Upper lobe of right lung (tissue), 1 donor: ENCODE measurements at regions not wholly inside any gene's neighbourhood (a gene's known extent, or its start where the extent isn't known, plus 50 kb on each side); places are given as distances from the start of the nearest gene placed in this dataset.

ENCODE experiments used
- ATAC-seq: fragments of 200-7000 bp; cut with Tn5 transposase; one replicate; pipeline ENCODE4 v1.9.1; 2020; ENCODE audit warnings: mild to moderate bottlenecking, moderate library complexity
- DNase-seq: peaks from one replicate; pipeline ENCODE4 v3.0.0-alpha.2; 2020
- H3K27ac ChIP-seq: fragments of 200-600 bp; one replicate; pipeline ENCODE4 v1.8.0; 2022
- H3K27me3 ChIP-seq: fragments of 200-600 bp; one replicate; pipeline ENCODE4 v1.8.0; 2022; ENCODE audit warnings: mild to moderate bottlenecking
- H3K36me3 ChIP-seq: fragments of 200-600 bp; one replicate; pipeline ENCODE4 v1.8.0; 2022
- H3K4me1 ChIP-seq: fragments of 200-600 bp; one replicate; pipeline ENCODE4 v1.8.0; 2022
- H3K4me3 ChIP-seq: fragments of 200-600 bp; one replicate; pipeline ENCODE4 v1.8.0; 2022; ENCODE audit warnings: mild to moderate bottlenecking
- H3K9me3 ChIP-seq: fragments of 200-600 bp; one replicate; pipeline ENCODE4 v1.8.0; 2022
- intact Hi-C: fragments of 100-400 bp; cut with DNase I; formaldehyde crosslinking; loops from one replicate; pipeline ENCODE4 v1.11.0; 2022
- TF ChIP-seq, protein P1 (sequence below): fragments of 200-600 bp; IDR thresholded peaks from one replicate; pipeline ENCODE4 v1.8.0; 2022; ENCODE audit warnings: antibody characterized with exemption
- donor health status: DM: no; HTN: yes; CAD: no; lungs with severe emphysema.

DNA sequence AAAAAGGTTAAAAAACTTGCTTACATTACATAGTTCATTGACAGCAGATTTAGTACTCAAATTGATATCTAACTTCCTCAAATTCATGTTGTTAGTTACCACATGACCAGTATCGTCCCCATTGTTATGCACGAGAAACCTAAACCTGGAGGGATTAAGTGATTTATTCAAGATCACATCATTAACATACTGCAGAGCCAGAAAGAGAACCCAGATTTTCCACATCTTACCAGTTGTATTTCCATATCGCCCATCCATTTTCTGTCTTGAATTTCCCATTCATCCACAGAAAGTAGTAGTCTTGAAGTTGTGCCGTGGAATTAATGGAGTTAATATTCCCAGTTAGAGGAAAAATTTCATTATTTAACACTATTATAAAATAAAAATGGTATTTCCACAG is 512.0 kb downstream of the METTL4 start:
- Histone ChIP-seq H3K27ac (no peak overlapping the region), H3K4me3 (no peak overlapping the region), H3K36me3 (no peaks in the 10 kb centered on the region), H3K27me3 (no peaks in the 10 kb centered on the region), H3K9me3 (peaks cover 3% of the 10 kb centered on the region), H3K4me1 (no peaks in the 10 kb centered on the region)
- DNase-seq (no peak), ATAC-seq (no peak)
- TF ChIP-seq, protein P1, sequence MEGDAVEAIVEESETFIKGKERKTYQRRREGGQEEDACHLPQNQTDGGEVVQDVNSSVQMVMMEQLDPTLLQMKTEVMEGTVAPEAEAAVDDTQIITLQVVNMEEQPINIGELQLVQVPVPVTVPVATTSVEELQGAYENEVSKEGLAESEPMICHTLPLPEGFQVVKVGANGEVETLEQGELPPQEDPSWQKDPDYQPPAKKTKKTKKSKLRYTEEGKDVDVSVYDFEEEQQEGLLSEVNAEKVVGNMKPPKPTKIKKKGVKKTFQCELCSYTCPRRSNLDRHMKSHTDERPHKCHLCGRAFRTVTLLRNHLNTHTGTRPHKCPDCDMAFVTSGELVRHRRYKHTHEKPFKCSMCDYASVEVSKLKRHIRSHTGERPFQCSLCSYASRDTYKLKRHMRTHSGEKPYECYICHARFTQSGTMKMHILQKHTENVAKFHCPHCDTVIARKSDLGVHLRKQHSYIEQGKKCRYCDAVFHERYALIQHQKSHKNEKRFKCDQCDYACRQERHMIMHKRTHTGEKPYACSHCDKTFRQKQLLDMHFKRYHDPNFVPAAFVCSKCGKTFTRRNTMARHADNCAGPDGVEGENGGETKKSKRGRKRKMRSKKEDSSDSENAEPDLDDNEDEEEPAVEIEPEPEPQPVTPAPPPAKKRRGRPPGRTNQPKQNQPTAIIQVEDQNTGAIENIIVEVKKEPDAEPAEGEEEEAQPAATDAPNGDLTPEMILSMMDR, result no peak
- intact Hi-C loops, result no loop called here

DNA sequence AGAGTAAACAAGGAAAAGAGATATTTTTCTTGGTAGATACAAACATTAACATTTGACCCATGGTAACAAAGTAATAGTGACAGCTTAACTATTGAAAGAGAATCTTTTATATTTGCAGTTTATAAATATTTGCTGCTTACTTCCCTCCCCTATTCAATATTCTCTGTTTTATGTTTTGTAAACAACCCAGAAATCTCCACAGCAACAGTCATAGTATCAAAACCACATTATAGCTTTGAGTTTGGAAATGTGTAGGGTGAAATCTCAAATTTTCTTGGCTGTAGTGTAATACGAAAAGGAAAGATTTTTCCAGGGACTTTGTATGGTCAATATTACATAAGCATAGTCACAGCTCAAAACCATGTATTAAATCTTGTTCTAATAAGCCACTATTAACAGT is 511.2 kb downstream of the METTL4 start:
- Histone ChIP-seq H3K27me3 (no peaks in the 10 kb centered on the region), H3K27ac (no peak overlapping the region), H3K9me3 (peaks cover 3% of the 10 kb centered on the region), H3K4me1 (no peaks in the 10 kb centered on the region), H3K4me3 (no peak overlapping the region), H3K36me3 (no peaks in the 10 kb centered on the region)
- ATAC-seq (no peak), DNase-seq (no peak)
- intact Hi-C loops, result no loop called here
- TF ChIP-seq, protein P1, result no peak

DNA sequence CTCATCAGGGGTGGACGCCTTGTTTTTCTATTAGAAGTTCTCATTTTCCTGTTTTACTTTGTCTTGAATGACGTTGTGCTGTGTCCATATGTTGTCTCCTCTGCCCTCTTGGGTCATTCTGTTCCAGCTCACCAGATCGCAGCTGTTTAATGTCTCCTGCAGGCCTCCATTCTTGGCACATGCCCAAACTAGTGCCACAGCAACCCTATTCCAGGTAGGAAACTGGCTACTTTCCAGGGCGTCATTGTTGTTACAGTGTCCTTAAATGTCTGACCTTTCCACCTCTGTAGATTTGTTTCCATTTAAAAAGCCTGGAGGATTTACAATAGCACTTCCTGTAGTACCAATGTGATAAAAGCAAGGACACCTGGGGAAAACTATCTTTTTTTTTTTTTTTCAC is 500.7 kb downstream of the METTL4 start:
- ATAC-seq (no peak), DNase-seq (no peak)
- Histone ChIP-seq H3K4me3 (no peak overlapping the region), H3K4me1 (no peaks in the 10 kb centered on the region), H3K27ac (no peak overlapping the region), H3K36me3 (no peaks in the 10 kb centered on the region), H3K9me3 (no peaks in the 10 kb centered on the region), H3K27me3 (no peaks in the 10 kb centered on the region)
- TF ChIP-seq, protein P1, result no peak
- intact Hi-C loops, result no loop called here

DNA sequence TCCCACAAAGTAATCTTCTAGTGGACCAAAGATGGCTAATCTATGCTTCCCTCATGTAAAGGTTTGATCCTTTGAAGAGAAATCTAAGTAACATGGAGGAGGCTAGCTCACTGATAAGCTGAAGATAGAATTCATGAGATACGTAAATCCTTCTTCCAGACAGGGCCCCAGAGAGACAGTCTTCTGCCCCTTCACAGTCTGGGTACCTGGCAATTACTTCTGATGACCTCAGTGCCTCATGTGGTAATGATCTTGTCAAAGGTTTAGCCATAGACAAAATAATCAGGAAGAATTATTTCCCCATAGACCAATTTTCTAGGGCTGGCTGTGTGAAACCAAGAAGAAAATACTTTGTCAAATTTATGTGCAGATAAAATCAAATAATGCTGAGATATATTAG is 495.8 kb downstream of the METTL4 start:
- DNase-seq (no peak), ATAC-seq (no peak)
- Histone ChIP-seq H3K27me3 (no peaks in the 10 kb centered on the region), H3K36me3 (no peaks in the 10 kb centered on the region), H3K27ac (no peak overlapping the region), H3K4me3 (no peak overlapping the region), H3K4me1 (no peaks in the 10 kb centered on the region), H3K9me3 (no peaks in the 10 kb centered on the region)
- intact Hi-C loops, result no loop called here
- TF ChIP-seq, protein P1, result no peak

DNA sequence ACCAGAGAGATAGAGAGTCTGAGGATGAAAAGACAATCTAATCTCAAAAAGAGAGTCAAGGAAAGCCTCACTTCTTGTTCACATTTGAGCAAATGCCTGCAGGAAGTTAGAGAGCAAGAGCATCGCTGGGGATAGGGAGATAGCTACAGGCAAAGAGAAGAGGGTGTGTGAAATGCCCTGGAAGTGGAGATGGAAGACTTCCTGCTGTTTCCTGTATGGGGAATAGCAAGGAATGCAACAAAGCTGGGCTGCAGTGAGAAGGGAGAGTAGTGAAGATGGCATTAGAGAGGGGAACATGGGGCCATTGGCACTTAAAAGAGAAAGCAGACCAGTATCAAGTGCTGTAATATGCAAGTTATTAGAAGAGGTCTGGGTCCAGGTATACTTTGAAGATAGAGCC is 488.6 kb downstream of the METTL4 start:
- intact Hi-C loops, result no loop called here
- Histone ChIP-seq H3K36me3 (no peaks in the 10 kb centered on the region), H3K27ac (no peak overlapping the region), H3K9me3 (no peaks in the 10 kb centered on the region), H3K4me3 (no peak overlapping the region), H3K27me3 (no peaks in the 10 kb centered on the region), H3K4me1 (no peaks in the 10 kb centered on the region)
- ATAC-seq (no peak), DNase-seq (no peak)
- TF ChIP-seq, protein P1, result no peak

DNA sequence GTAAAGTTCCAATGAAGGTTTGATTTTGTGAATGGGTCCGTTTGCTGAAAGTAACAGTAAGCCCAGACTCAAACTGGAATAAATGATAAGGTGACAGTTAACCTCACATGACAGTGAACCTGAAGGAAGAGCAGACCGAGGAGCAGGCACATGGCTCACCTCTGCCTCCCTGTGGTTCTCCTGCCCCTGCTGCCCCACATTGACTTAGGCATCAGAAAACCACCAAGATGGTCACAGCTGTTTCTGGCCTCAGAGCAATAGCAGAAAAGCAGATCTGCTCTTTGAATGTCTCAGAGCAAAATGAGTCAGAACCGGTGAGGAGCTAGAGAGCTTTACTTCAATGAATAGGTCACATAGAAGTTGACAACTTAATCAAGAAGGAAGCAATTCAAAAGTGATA is 487.6 kb downstream of the METTL4 start:
- DNase-seq (no peak), ATAC-seq (no peak)
- H3K36me3 ChIP-seq, result no peaks in the 10 kb centered on the region
- TF ChIP-seq, protein P1, result peak; percentile 12
- H3K9me3 ChIP-seq, result no peaks in the 10 kb centered on the region
- intact Hi-C loops, result no loop called here
- no peaks in the 10 kb centered on the region for H3K4me1 ChIP-seq
- no peaks in the 10 kb centered on the region for H3K27me3 ChIP-seq
- H3K4me3 ChIP-seq, result no peak overlapping the region
- no peak overlapping the region for H3K27ac ChIP-seq
